Thyroid gland (tissue), 4 donors: ENCODE measurements at regions not wholly inside any gene's neighbourhood (a gene's known extent, or its start where the extent isn't known, plus 50 kb on each side); places are given as distances from the start of the nearest gene placed in this dataset.

Experiments used
- POLR2A ChIP-seq, 2 donors: fragments of 450-650 bp; IDR thresholded peaks; one replicate each; pipeline ENCODE4 v1.6.1; 2017; ENCODE audit warnings: antibody characterized with exemption in 2 of 2, mild to moderate bottlenecking in 2 of 2, moderate library complexity in 1 of 2
- TF ChIP-seq, protein P1 (sequence below), 6 experiments: fragments of 200-600 bp in 3 of 6; fragments of 450-650 bp in 3 of 6; sonication (generic) in 3 of 6; IDR thresholded peaks; one replicate each; pipeline ENCODE4 v1.5.1; 2016 to 2019; ENCODE audit warnings: antibody characterized with exemption in 6 of 6, mild to moderate bottlenecking in 2 of 6, inconsistent platforms in 1 of 6, moderate library complexity in 1 of 6

DNA sequence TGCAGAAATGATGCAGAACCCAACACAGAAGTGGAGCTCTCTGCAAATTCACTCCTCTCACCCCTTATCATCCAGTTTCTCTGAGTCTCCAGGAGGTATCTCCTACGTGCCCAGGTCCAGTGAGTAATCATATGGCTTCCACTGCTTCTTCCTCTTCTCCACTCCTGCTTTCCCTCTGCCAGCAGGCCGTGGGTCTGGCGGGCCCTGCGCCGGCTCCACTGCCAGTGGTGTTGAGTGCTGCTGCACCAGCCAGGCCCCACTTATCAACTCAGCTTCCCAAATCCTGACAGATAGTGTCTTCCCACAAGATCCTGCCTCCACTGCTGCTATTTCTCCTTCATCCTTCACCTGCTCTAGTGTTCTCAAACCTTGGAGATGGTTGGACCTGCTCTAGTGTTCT is 227.6 kb upstream of the PARD3B start:
- TF ChIP-seq, protein P1, sequence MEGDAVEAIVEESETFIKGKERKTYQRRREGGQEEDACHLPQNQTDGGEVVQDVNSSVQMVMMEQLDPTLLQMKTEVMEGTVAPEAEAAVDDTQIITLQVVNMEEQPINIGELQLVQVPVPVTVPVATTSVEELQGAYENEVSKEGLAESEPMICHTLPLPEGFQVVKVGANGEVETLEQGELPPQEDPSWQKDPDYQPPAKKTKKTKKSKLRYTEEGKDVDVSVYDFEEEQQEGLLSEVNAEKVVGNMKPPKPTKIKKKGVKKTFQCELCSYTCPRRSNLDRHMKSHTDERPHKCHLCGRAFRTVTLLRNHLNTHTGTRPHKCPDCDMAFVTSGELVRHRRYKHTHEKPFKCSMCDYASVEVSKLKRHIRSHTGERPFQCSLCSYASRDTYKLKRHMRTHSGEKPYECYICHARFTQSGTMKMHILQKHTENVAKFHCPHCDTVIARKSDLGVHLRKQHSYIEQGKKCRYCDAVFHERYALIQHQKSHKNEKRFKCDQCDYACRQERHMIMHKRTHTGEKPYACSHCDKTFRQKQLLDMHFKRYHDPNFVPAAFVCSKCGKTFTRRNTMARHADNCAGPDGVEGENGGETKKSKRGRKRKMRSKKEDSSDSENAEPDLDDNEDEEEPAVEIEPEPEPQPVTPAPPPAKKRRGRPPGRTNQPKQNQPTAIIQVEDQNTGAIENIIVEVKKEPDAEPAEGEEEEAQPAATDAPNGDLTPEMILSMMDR (IDR thresholded peaks at IDR 0.05) = no peak
- TF ChIP-seq POLR2A (IDR thresholded peaks at IDR 0.05) = no peak
